K562 (cell line): ENCODE measurements at regions not wholly inside any gene's neighbourhood (a gene's known extent, or its start where the extent isn't known, plus 50 kb on each side); places are given as distances from the start of the nearest gene placed in this dataset.

Source experiments
- ATAC-seq: fragments of 200-7000 bp; cut with Tn5 transposase; 3 replicates; pipeline ENCODE4 v1.9.1; 2020; ENCODE audit warnings: moderate library complexity
- BruUV-seq: library from RNA; stranded (reverse); fragments of 400-500 nt; replicated peaks from 2 replicates; lab custom pipeline; 2021; lab: Mats Ljungman, UMichigan
- CTCF ChIA-PET: fragments of 300-600 bp; formaldehyde crosslinking; extraction: SDS; loops from one replicate; lab custom pipeline; 2021; ENCODE audit warnings: low intra/inter-chr PET ratio; lab: Yijun Ruan, JAX
- POLR2A ChIA-PET: fragments of 300-600, 350-650 bp; sonication (Branson Sonifier 250); formaldehyde crosslinking; extraction: SDS; loops from one replicate; lab custom pipeline; 2021; ENCODE audit warnings: antibody characterized with exemption, inconsistent platforms; lab: Yijun Ruan, JAX
- DNase-seq, 4 experiments: peaks; one replicate each; pipeline versions ENCODE4 v3.0.0 to v3.0.0-alpha.2; 2011 to 2018; ENCODE audit warnings: low spot score in 3 of 4, mixed read lengths in 3 of 4; ENCODE audit errors: extremely low read depth in 1 of 4
- FAIRE-seq: peaks from 2 replicates; lab custom pipeline; 2011; peaks lifted over from hg19 to GRCh38; lab: Jason Lieb, UNC
- H2AFZ ChIP-seq: 2 replicates; pipeline ENCODE4 v1.6.0; 2011; ENCODE audit warnings: low read depth, low read length, control low read depth, inconsistent platforms
- H3K27ac ChIP-seq: fragments of 200-600 bp; 3 replicates; pipeline ENCODE4 v1.8.0; 2011; ENCODE audit warnings: low read depth, mild to moderate bottlenecking, control low read depth, inconsistent platforms, low read length, moderate library complexity, mixed read lengths; ENCODE audit errors: extremely low read depth
- H3K27me3 ChIP-seq, 2 experiments: fragments of 300-600 bp in 1 of 2; 2 replicates in 1 of 2; 3 replicates in 1 of 2; pipeline versions ENCODE4 v1.6.0 to v1.8.0; 2011; ENCODE audit warnings: inconsistent platforms in 2 of 2, low read length in 2 of 2, mild to moderate bottlenecking in 1 of 2, mixed read lengths in 1 of 2, moderate library complexity in 1 of 2; ENCODE audit not compliant: control insufficient read depth in 2 of 2, insufficient read depth in 2 of 2
- H3K36me3 ChIP-seq: fragments of 300-600 bp; 3 replicates; pipeline ENCODE4 v1.8.0; 2011; ENCODE audit warnings: mild to moderate bottlenecking, low read length, inconsistent platforms; ENCODE audit not compliant: control insufficient read depth, insufficient read depth
- H3K4me1 ChIP-seq, 2 experiments: fragments of 200-600 bp in 1 of 2; replicated peaks in 1 of 2; 2 replicates in 1 of 2; 3 replicates in 1 of 2; pipeline versions ENCODE4 v1.5.1 to v1.8.0; 2011; ENCODE audit warnings: inconsistent platforms in 2 of 2, low read length in 2 of 2, mild to moderate bottlenecking in 1 of 2, mixed read lengths in 1 of 2, moderate library complexity in 1 of 2; ENCODE audit not compliant: control insufficient read depth in 2 of 2, insufficient read depth in 2 of 2
- H3K4me2 ChIP-seq: 2 replicates; pipeline ENCODE4 v1.6.1; 2011; ENCODE audit warnings: low read length, control low read depth, inconsistent platforms, mixed read lengths; ENCODE audit not compliant: insufficient read depth
- H3K4me3 ChIP-seq: fragments of 200-600 bp; sonication (generic), shearing (Covaris generic); 2 replicates; pipeline ENCODE4 v1.5.1; 2016; ENCODE audit warnings: control low read depth, inconsistent platforms
- H3K79me2 ChIP-seq: fragments of 200-600 bp; 3 replicates; pipeline ENCODE4 v1.8.0; 2011; ENCODE audit warnings: low read length, inconsistent platforms; ENCODE audit not compliant: control insufficient read depth, insufficient read depth
- H3K9ac ChIP-seq, 2 experiments: 2 replicates each; pipeline versions ENCODE4 v1.6.0 to v1.6.1; 2011; ENCODE audit warnings: low read depth in 2 of 2, low read length in 2 of 2, control low read depth in 1 of 2, inconsistent platforms in 1 of 2, mild to moderate bottlenecking in 1 of 2, mixed read lengths in 1 of 2; ENCODE audit not compliant: insufficient read depth in 1 of 2
- H3K9me1 ChIP-seq: one replicate; pipeline ENCODE4 v1.6.0; 2011; ENCODE audit warnings: inconsistent platforms, mild to moderate bottlenecking, low read length, moderate library complexity; ENCODE audit not compliant: control insufficient read depth, insufficient read depth
- H3K9me3 ChIP-seq: replicated peaks from 2 replicates; pipeline ENCODE4 v1.5.1; 2011; ENCODE audit warnings: low read depth, low read length, inconsistent platforms; ENCODE audit not compliant: control insufficient read depth, insufficient read depth
- H4K20me1 ChIP-seq: replicated peaks from 2 replicates; pipeline ENCODE4 v1.6.1; 2011; ENCODE audit warnings: low read length, inconsistent platforms, mixed read lengths; ENCODE audit not compliant: control insufficient read depth, insufficient read depth
- BRF1 ChIP-seq: IDR thresholded peaks from 3 replicates; pipeline ENCODE4 v1.6.1; 2011; ENCODE audit warnings: borderline replicate concordance, mild to moderate bottlenecking; ENCODE audit not compliant: insufficient read length; ENCODE audit errors: extremely low read depth
- ETV6 ChIP-seq, 3 experiments: fragments of 150-350 bp in 1 of 3; sonication (generic) in 1 of 3; formaldehyde crosslinking in 1 of 3; IDR thresholded peaks; 2 replicates each; pipeline versions ENCODE4 v1.6.1 to v1.8.0; 2014 to 2022; ENCODE audit warnings: borderline replicate concordance in 2 of 3, low read depth in 2 of 3, antibody characterized with exemption in 1 of 3, low read length in 1 of 3, mild to moderate bottlenecking in 1 of 3, missing genetic modification reagents in 1 of 3
- HIVEP1 ChIP-seq: fragments of 250-450 bp; sonication (Bioruptor Pico); IDR thresholded peaks from 2 replicates; pipeline ENCODE4 v1.4.0; 2020; ENCODE audit warnings: mild to moderate bottlenecking
- HMG20B ChIP-seq: fragments of 250-450 bp; sonication (Bioruptor Pico); IDR thresholded peaks from 2 replicates; pipeline ENCODE4 v1.5.0; 2021; ENCODE audit warnings: mild to moderate bottlenecking
- KLF13 ChIP-seq: fragments of 450-650 bp; IDR thresholded peaks from 2 replicates; pipeline ENCODE4 v1.6.1; 2016; ENCODE audit warnings: missing genetic modification characterization, low read depth, mild to moderate bottlenecking, missing compliant biosample characterization, moderate library complexity, borderline replicate concordance
- PTBP1 ChIP-seq: fragments of 200-400 bp; formaldehyde crosslinking; IDR thresholded peaks from 2 replicates; pipeline ENCODE4 v1.6.1; 2017; ENCODE audit warnings: low read depth, low read length
- RBM14 ChIP-seq: fragments of 200-400 bp; formaldehyde crosslinking; IDR thresholded peaks from 2 replicates; pipeline ENCODE4 v1.6.1; 2018; ENCODE audit warnings: low read depth, mild to moderate bottlenecking, low read length, moderate library complexity, borderline replicate concordance; ENCODE audit not compliant: insufficient read depth
- TAF1 ChIP-seq: IDR thresholded peaks from 2 replicates; pipeline ENCODE4 v1.6.1; 2011; ENCODE audit warnings: mild to moderate bottlenecking, low read length, moderate library complexity; ENCODE audit not compliant: insufficient read depth, control insufficient read depth, severe bottlenecking; ENCODE audit errors: extremely low read depth
- TBL1XR1 ChIP-seq, 2 experiments: IDR thresholded peaks; 2 replicates each; pipeline ENCODE4 v1.6.1; 2012; ENCODE audit warnings: improper control_type of control experiment in 2 of 2, low read length in 2 of 2, mild to moderate bottlenecking in 1 of 2
- TEAD2 ChIP-seq: fragments of 450-650 bp; IDR thresholded peaks from 2 replicates; pipeline ENCODE4 v1.6.1; 2016; ENCODE audit warnings: missing genetic modification characterization, control low read depth, missing compliant biosample characterization
- ZNF717 ChIP-seq: fragments of 250-450 bp; sonication (Bioruptor Pico); IDR thresholded peaks from 2 replicates; pipeline ENCODE4 v1.5.0; 2021
- WGBS: fragments of 100-300 bp; shearing (Covaris generic); methylation state at CpG from one replicate; pipeline ENCODE4 v1.1.6; 2016; ENCODE audit warnings: low coverage, mixed read lengths; ENCODE audit not compliant: insufficient coverage; ENCODE audit errors: missing lambda C conversion rate; 5-methylcytosine and 5-hydroxymethylcytosine counted together
- in situ Hi-C: fragments of 300-500 bp; cut with MboI; formaldehyde crosslinking; loops from 4 replicates; pipeline ENCODE4 v1.15.0; 2018; ENCODE audit warnings: inconsistent platforms, mixed read lengths
- intact Hi-C: fragments of 100-400 bp; cut with micrococcal nuclease; formaldehyde crosslinking; loops from 2 replicates; pipeline ENCODE4 v1.14.2; 2022
- TF ChIP-seq, protein P1 (sequence below): sonication (generic); formaldehyde crosslinking; IDR thresholded peaks from 2 replicates; pipeline ENCODE4 v1.8.1; 2023; ENCODE audit warnings: mild to moderate bottlenecking, missing genetic modification reagents
- TF ChIP-seq, protein P2 (sequence below): fragments of 450-650 bp; formaldehyde crosslinking; IDR thresholded peaks from 2 replicates; pipeline ENCODE4 v1.4.0; 2020; ENCODE audit warnings: mild to moderate bottlenecking
- TF ChIP-seq, protein P3 (sequence below): fragments of 250-450 bp; sonication (Bioruptor Pico); IDR thresholded peaks from 2 replicates; pipeline ENCODE4 v1.6.1; 2021; ENCODE audit warnings: mild to moderate bottlenecking
- TF ChIP-seq, protein P4 (sequence below): fragments of 250-450 bp; sonication (Bioruptor Pico); IDR thresholded peaks from 2 replicates; pipeline ENCODE4 v1.8.0; 2022; ENCODE audit warnings: moderate library complexity, mild to moderate bottlenecking, inconsistent platforms

DNA sequence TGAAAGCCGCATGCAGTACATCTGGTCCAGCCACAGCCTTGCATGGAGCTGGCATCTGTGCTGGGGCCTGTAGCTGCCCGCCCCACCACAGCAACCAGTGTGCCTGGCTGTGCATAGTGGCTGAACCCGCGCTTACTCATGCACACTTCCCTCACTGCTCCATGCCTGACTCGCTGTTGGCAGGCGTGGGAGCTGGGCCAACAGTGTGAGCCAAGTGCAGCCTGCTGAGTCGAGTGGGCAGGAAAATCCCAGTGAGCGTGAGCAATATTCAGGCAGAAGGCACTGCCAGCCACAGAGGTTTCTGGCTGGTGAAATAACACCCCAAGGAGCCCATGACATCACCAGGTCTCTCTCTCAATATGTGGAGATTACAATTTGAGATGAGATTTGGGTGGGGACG is 1674.1 kb upstream of the TMEFF2 start:
- H3K4me2 ChIP-seq, result no peak overlapping the region
- WGBS, result 0% methylated on average over 3 of the region's 9 CpGs
- no peak for FAIRE-seq
- TF ChIP-seq PTBP1, result no peak
- TF ChIP-seq BRF1, result no peak
- no peak for TF ChIP-seq RBM14
- TF ChIP-seq, protein P1, sequence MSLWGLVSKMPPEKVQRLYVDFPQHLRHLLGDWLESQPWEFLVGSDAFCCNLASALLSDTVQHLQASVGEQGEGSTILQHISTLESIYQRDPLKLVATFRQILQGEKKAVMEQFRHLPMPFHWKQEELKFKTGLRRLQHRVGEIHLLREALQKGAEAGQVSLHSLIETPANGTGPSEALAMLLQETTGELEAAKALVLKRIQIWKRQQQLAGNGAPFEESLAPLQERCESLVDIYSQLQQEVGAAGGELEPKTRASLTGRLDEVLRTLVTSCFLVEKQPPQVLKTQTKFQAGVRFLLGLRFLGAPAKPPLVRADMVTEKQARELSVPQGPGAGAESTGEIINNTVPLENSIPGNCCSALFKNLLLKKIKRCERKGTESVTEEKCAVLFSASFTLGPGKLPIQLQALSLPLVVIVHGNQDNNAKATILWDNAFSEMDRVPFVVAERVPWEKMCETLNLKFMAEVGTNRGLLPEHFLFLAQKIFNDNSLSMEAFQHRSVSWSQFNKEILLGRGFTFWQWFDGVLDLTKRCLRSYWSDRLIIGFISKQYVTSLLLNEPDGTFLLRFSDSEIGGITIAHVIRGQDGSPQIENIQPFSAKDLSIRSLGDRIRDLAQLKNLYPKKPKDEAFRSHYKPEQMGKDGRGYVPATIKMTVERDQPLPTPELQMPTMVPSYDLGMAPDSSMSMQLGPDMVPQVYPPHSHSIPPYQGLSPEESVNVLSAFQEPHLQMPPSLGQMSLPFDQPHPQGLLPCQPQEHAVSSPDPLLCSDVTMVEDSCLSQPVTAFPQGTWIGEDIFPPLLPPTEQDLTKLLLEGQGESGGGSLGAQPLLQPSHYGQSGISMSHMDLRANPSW, result no peak
- no peak for TF ChIP-seq TAF1
- TF ChIP-seq, protein P2, sequence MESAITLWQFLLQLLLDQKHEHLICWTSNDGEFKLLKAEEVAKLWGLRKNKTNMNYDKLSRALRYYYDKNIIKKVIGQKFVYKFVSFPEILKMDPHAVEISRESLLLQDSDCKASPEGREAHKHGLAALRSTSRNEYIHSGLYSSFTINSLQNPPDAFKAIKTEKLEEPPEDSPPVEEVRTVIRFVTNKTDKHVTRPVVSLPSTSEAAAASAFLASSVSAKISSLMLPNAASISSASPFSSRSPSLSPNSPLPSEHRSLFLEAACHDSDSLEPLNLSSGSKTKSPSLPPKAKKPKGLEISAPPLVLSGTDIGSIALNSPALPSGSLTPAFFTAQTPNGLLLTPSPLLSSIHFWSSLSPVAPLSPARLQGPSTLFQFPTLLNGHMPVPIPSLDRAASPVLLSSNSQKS (CRISPR knock-in tag), result no peak
- no peak for TF ChIP-seq TEAD2 (tag)
- TF ChIP-seq HMG20B, result no peak
- TF ChIP-seq KLF13 (tag), result no peak
- no peak for TF ChIP-seq HIVEP1
- no peak for TF ChIP-seq TBL1XR1 (IDR thresholded peaks at IDR 0.05; ENCODE audit: low read length in 2 of 2)
- no peak for TF ChIP-seq ETV6 (IDR thresholded peaks at IDR 0.05; ENCODE audit: borderline replicate concordance in 1 of 2, low read depth in 2 of 2, low read length in 1 of 2)
- TF ChIP-seq ETV6 (CRISPR knock-in tag; IDR thresholded peaks at IDR 0.05; ENCODE audit: borderline replicate concordance), result no peak
- no peak for TF ChIP-seq ZNF717 (CRISPR knock-in tag)
- TF ChIP-seq, protein P3, sequence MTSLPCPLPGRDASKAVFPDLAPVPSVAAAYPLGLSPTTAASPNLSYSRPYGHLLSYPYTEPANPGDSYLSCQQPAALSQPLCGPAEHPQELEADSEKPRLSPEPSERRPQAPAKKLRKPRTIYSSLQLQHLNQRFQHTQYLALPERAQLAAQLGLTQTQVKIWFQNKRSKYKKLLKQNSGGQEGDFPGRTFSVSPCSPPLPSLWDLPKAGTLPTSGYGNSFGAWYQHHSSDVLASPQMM (CRISPR knock-in tag), result no peak
- TF ChIP-seq, protein P4, sequence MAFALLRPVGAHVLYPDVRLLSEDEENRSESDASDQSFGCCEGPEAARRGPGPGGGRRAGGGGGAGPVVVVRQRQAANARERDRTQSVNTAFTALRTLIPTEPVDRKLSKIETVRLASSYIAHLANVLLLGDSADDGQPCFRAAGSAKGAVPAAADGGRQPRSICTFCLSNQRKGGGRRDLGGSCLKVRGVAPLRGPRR, result no peak

More for the DNA sequence above, 1674.1 kb upstream of the TMEFF2 start:
- BruUV-seq, result no TSS peak
- H3K79me2 ChIP-seq, result no peaks in the 10 kb centered on the region
- no peak overlapping the region for H2AFZ ChIP-seq
- intact Hi-C loops (no loop called here), in situ Hi-C loops (no loop called here)
- no peaks in the 10 kb centered on the region for H3K36me3 ChIP-seq
- no peak overlapping the region for H3K4me3 ChIP-seq
- H3K27me3 ChIP-seq, result no peaks in the 10 kb centered on the region
- H3K9ac ChIP-seq, result no peak overlapping the region
- CTCF ChIA-PET, result no interaction called here
- no peaks in the 10 kb centered on the region for H3K9me3 ChIP-seq
- DNase-seq (no peak), ATAC-seq (no peak)
- H4K20me1 ChIP-seq, result no peaks in the 10 kb centered on the region
- H3K9me1 ChIP-seq, result no peaks in the 10 kb centered on the region
- H3K27ac ChIP-seq, result no peak overlapping the region
- no peaks in the 10 kb centered on the region for H3K4me1 ChIP-seq
- POLR2A ChIA-PET, result no interaction called here
